ENCODE measurements at regions not wholly inside any gene's neighbourhood (a gene's known extent, or its start where the extent isn't known, plus 50 kb on each side); places are given as distances from the start of the nearest gene placed in this dataset.

- TF ChIP-seq CTCF (IDR thresholded peaks at IDR 0.05; ENCODE audit: insufficient read depth, low read depth, low read length), result no peak
- no peak for TF ChIP-seq EZH2 (IDR thresholded peaks at IDR 0.05; ENCODE audit: insufficient read depth, low read length)
Observed at GRCh38 chr5:57698802-57699201, 216.2 kb upstream of the ACTBL2 start.
